Activated CD8-positive, alpha-beta memory T cell treated with anti-CD3 and anti-CD28 coated beads, Interleukin-2, amount 10 ng/mL, durations not matched to agents 7 days and 5 days (primary cell): ENCODE measurements at regions not wholly inside any gene's neighbourhood (a gene's known extent, or its start where the extent isn't known, plus 50 kb on each side); places are given as distances from the start of the nearest gene placed in this dataset.

Experiments used
- ATAC-seq: fragments of 150-1000 bp; cut with Tn5 transposase; one replicate; pipeline ENCODE4 v1.10.0; 2021; ENCODE audit warnings: moderate library complexity
- CTCF ChIA-PET: fragments of 350-600 bp; sonication (Branson Sonifier 250); formaldehyde crosslinking; loops from one replicate; lab custom pipeline; 2021; ENCODE audit warnings: antibody characterized with exemption; lab: Charles Lee
- DNase-seq: peaks from one replicate; pipeline ENCODE4 v3.0.0-alpha.2; 2020
- H3K27ac Mint-ChIP-seq: one replicate; pipeline ENCODE4 v1.8.0; 2021; ENCODE audit warnings: mild to moderate bottlenecking, mixed read lengths
- H3K27me3 Mint-ChIP-seq: one replicate; pipeline ENCODE4 v1.8.0; 2021; ENCODE audit warnings: mixed read lengths
- H3K36me3 Mint-ChIP-seq: one replicate; pipeline ENCODE4 v1.8.0; 2021; ENCODE audit warnings: mild to moderate bottlenecking, mixed read lengths
- H3K4me1 Mint-ChIP-seq: one replicate; pipeline ENCODE4 v1.8.0; 2021; ENCODE audit warnings: mixed read lengths
- H3K4me3 Mint-ChIP-seq: one replicate; pipeline ENCODE4 v1.8.0; 2021; ENCODE audit warnings: mild to moderate bottlenecking, moderate library complexity, mixed read lengths
- H3K9me3 Mint-ChIP-seq: one replicate; pipeline ENCODE4 v1.8.0; 2022; ENCODE audit warnings: low read depth, mixed read lengths

DNA sequence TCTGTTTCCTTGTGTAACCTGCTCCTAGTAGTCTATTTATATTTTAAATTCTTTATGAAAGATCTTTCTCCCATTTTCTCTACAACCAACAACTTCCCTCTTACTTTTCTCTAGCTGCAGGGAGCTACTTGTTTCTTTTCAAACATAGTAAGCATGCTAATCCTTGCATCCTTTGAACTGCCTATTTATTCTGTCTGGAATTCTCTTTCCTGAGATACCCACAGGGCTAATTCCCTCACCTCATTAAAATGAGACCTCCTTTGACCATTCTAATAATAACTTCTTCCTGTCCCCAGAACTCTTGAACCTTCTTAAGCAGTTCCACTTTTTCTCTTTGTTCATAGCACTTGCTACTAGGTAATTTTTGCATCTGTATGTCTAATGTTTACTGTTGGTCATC, 620.6 kb upstream of the CDH18 start:
- H3K27ac Mint-ChIP-seq: no peak overlapping the region
- no peaks in the 10 kb centered on the region for H3K4me1 Mint-ChIP-seq
- no peaks in the 10 kb centered on the region for H3K36me3 Mint-ChIP-seq
- H3K27me3 Mint-ChIP-seq: no peaks in the 10 kb centered on the region
- DNase-seq (no peak), ATAC-seq (no peak)
- H3K4me3 Mint-ChIP-seq: no peak overlapping the region
- CTCF ChIA-PET: no interaction called here
- H3K9me3 Mint-ChIP-seq: peaks cover 22% of the 10 kb centered on the region

DNA sequence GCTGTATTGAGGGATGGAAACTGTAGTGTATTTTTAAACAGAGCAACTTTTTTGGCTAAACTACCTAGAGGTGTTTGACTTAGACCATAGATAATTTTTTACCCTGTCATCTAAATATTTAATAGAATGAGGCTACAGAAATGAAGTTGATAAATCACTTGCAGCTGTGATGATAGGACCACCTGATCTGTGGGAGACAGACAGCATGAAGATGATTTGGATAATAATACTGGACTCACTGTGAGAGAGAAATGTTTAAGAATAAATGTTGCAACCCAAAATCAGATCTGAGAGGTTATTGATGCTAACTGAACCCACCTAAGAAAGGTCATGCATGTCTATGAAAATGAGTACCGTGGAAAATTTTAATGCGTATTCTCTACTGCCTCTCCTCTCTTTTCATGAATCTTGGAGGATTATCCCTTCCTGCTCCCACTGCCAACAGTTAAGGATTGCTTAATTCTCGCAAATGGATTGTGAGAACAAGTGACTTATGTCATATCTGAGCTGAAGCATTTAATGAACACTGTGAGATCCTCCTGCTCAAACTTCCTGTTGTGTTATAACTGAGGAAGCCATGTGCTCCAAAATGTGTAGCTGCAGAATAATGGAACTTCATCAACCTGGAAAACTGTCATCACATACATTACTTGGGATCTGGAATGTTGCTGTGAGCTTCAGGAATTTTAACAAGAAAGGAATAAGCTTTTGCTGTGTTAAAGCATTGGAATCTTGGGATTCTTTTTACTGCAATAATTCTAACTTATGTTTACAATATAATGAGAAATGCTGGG, 617.9 kb upstream of the CDH18 start:
- no peak overlapping the region for H3K27ac Mint-ChIP-seq
- no peaks in the 10 kb centered on the region for H3K27me3 Mint-ChIP-seq
- DNase-seq: no peak
- no peaks in the 10 kb centered on the region for H3K36me3 Mint-ChIP-seq
- no peak for ATAC-seq
- peaks cover 15% of the 10 kb centered on the region for H3K9me3 Mint-ChIP-seq
- H3K4me1 Mint-ChIP-seq: no peaks in the 10 kb centered on the region
- no peak overlapping the region for H3K4me3 Mint-ChIP-seq
- CTCF ChIA-PET: no interaction called here

DNA sequence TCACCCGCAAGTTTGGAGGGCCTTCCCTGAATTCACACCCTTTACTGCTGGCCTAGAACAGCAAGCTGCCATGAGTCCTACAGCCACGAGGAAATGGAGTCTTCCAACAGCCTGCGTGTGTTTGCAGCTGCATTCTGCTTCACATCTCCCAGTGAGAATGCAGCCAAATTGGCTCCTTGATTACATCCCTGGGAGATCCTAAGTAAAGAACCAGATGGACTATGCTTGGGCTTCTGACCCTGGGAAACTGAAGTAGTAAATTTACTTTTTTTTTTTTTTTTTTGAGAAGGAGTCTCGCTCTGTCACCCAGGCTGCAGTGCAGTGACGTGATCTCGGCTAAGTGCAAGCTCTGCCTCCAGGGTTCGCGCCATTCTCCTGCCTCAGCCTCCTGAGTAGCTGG, 617.0 kb upstream of the CDH18 start:
- DNase-seq: no peak
- Mint-ChIP-seq H3K4me1 (no peaks in the 10 kb centered on the region), H3K4me3 (no peak overlapping the region), H3K27me3 (no peaks in the 10 kb centered on the region), H3K36me3 (no peaks in the 10 kb centered on the region), H3K9me3 (peaks cover 9% of the 10 kb centered on the region), H3K27ac (no peak overlapping the region)
- CTCF ChIA-PET: no interaction called here
- no peak for ATAC-seq

DNA sequence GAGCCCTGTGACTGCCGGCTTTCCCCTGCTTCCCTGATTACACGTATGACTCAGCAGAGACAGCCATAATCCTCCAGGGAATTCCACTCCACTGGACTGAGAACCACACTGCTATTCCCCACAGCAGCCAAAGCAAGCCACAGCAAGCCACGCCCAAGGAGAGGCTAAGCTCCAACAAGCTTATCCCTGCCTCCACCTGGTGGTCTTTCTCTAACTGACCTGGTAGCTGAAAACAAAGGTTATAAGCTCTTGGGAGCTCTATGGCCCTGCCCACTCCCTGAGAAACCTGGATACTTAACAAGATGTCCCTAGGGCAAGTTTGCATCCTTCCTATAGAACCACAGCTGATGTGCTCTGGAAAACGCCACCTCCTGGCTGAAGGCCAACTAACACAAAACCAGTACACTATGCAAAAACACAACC, 613.7 kb upstream of the CDH18 start:
- Mint-ChIP-seq H3K36me3 (no peaks in the 10 kb centered on the region), H3K27me3 (no peaks in the 10 kb centered on the region), H3K27ac (no peak overlapping the region), H3K9me3 (peaks cover 12% of the 10 kb centered on the region), H3K4me1 (no peaks in the 10 kb centered on the region), H3K4me3 (no peak overlapping the region)
- ATAC-seq (no peak), DNase-seq (no peak)
- CTCF ChIA-PET: no interaction called here

DNA sequence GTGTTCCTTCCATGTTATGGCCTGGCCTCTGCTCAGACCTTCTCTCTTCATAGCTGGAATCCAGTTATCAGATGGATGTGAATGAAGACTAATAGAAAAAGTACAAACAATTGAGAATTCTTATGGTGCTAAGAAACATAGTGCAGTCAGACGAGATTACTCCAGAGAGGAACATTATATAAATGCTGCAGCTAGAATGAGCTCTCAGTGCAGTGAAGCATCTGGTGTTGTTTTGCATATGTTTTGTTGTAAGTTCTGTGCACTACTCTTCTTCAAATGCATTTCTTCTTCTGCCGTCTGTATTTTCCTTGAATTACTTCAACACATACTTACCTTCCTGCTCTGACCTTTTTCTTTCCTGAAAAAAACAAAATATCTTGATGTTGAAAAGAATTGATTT, 602.4 kb upstream of the CDH18 start:
- Mint-ChIP-seq H3K9me3 (peaks cover 5% of the 10 kb centered on the region), H3K27ac (no peak overlapping the region), H3K4me1 (no peaks in the 10 kb centered on the region), H3K4me3 (no peak overlapping the region), H3K36me3 (no peaks in the 10 kb centered on the region), H3K27me3 (no peaks in the 10 kb centered on the region)
- CTCF ChIA-PET: no interaction called here
- ATAC-seq: no peak
- DNase-seq: no peak

DNA sequence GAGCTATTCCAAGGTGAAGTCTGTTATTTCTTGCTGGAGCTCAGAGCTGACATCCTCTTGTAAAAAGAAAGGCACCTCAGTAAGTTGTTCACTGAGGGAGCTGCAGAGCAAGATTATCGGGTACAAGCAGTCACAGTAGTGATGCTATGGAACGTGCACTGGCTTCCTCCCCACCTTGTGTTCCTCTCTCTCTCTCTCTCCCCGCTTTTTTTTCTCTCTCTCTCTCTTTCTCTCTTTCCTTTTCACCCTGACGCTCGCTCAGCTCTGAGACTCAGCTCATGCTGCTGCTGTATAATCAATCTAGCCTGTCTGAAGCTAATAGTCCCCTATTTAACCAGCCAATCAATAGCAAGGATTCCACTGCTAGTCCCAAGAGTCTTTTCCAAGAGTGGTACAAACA, 587.6 kb upstream of the CDH18 start:
- H3K9me3 Mint-ChIP-seq: peaks cover 8% of the 10 kb centered on the region
- no peak overlapping the region for H3K27ac Mint-ChIP-seq
- no peak for DNase-seq
- no peaks in the 10 kb centered on the region for H3K4me1 Mint-ChIP-seq
- H3K4me3 Mint-ChIP-seq: no peak overlapping the region
- CTCF ChIA-PET: no interaction called here
- H3K27me3 Mint-ChIP-seq: no peaks in the 10 kb centered on the region
- ATAC-seq: no peak
- H3K36me3 Mint-ChIP-seq: no peaks in the 10 kb centered on the region

DNA sequence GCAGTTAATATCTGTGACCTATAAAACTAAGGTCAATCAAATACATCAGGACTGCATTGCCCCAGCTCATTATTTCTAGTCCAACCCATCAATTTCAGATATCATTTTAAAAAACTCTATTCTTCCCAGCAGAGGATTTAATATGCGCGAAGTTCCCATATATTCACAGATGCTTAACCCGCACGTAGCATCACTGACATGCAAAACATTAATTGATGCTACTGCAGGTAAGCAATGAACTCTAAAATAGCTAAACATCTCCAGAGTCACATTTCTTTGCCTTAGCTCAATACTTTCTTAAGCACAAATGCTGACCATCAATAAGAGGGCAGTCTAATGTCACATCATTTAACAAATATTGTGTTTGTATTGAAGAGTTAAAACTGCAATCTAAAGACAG, 586.6 kb upstream of the CDH18 start:
- Mint-ChIP-seq H3K4me3 (no peak overlapping the region), H3K9me3 (peaks cover 8% of the 10 kb centered on the region), H3K4me1 (no peaks in the 10 kb centered on the region), H3K36me3 (no peaks in the 10 kb centered on the region), H3K27ac (no peak overlapping the region), H3K27me3 (no peaks in the 10 kb centered on the region)
- CTCF ChIA-PET: no interaction called here
- DNase-seq: no peak
- no peak for ATAC-seq

DNA sequence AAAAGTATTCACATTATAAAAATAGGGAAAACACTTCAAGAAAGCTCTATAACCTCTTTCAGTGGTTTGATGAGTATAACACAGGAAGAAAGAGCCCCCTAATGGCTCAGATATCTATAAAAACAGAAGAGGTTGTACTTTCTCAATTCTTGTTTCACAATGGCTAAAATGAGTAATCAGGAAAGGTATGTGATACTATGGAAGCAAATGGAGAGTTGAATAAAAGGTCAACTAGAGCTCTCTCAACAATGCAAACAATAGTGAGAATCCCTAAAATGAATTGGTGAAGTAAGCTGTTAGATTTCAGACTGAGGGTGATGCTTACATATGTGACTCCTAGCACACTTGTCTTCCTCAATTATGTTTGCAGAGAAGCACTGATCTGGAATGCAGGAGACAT, 584.6 kb upstream of the CDH18 start:
- ATAC-seq: no peak
- CTCF ChIA-PET: no interaction called here

DNA sequence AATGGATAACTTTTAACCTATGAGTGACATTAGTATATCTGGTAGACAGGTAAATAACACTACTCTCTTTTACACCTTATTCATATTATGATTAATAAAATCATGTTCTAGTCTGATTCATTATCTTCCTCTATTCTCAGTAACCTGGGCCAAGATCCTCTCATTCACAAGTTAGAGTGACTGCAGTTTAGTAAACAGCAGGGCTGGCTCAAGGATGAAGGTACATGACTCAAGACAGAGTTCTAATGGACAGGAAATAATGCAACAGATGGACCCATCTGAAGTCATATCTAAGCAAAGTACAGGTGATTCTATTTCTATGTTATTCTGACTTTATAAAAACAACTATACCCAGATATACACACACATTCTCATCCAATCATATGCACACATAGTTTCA, 582.5 kb upstream of the CDH18 start:
- H3K27me3 Mint-ChIP-seq: no peaks in the 10 kb centered on the region
- no peak for ATAC-seq

More for the DNA sequence above, 584.6 kb upstream of the CDH18 start:
- H3K27me3 Mint-ChIP-seq: no peaks in the 10 kb centered on the region
- no peaks in the 10 kb centered on the region for H3K36me3 Mint-ChIP-seq
- no peaks in the 10 kb centered on the region for H3K4me1 Mint-ChIP-seq
- no peak overlapping the region for H3K27ac Mint-ChIP-seq
- no peak overlapping the region for H3K4me3 Mint-ChIP-seq
- DNase-seq: no peak
- H3K9me3 Mint-ChIP-seq: peaks cover 8% of the 10 kb centered on the region

DNA sequence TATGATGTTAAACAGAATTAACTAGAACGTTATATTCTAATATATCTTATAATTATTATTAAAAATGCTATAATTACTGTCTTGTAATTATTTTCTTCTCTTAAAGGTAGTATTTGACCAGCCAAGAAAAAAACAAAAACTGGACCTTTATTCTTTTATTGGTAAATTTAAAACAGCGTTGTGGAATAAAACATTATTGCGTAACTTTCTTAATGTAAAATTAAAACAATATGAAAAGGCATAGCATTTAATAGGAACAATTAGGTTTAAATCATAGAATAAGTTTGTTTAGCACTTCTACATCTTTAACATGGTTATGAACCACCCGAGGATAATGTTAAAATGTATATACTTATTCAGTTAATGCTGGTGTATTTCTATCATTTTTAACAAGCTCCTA, 574.5 kb upstream of the CDH18 start:
- CTCF ChIA-PET: no interaction called here
- H3K27me3 Mint-ChIP-seq: no peaks in the 10 kb centered on the region
- no peak overlapping the region for H3K4me3 Mint-ChIP-seq
- H3K27ac Mint-ChIP-seq: no peak overlapping the region
- H3K4me1 Mint-ChIP-seq: no peaks in the 10 kb centered on the region
- H3K9me3 Mint-ChIP-seq: peaks cover 16% of the 10 kb centered on the region
- ATAC-seq (no peak), DNase-seq (no peak)
- H3K36me3 Mint-ChIP-seq: no peaks in the 10 kb centered on the region

More for the DNA sequence above, 582.5 kb upstream of the CDH18 start:
- CTCF ChIA-PET: no interaction called here
- DNase-seq: no peak
- Mint-ChIP-seq H3K36me3 (no peaks in the 10 kb centered on the region), H3K9me3 (peaks cover 15% of the 10 kb centered on the region), H3K27ac (no peak overlapping the region), H3K4me1 (no peaks in the 10 kb centered on the region), H3K4me3 (no peak overlapping the region)

DNA sequence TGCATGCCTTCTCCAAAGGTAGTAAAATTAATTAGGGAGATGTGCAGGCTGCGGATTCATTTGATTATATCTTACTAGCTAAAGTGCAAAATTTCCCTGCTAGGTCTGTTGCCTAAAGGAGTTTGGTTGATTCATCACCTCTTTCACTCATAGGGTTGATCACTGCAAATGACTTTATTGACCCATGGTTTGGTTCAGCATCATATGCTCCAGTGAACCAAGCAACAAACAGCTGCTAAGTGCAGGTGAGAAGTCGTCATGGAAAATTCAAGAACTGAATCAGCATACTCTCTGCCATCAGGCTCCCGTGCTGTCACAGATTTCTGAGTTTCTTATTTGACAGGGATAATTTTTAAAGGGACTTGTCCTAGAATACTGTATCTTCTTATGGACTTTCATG, 571.8 kb upstream of the CDH18 start:
- H3K27ac Mint-ChIP-seq: no peak overlapping the region
- no peak overlapping the region for H3K4me3 Mint-ChIP-seq
- no peaks in the 10 kb centered on the region for H3K36me3 Mint-ChIP-seq
- ATAC-seq: no peak
- H3K9me3 Mint-ChIP-seq: peaks cover 16% of the 10 kb centered on the region
- CTCF ChIA-PET: no interaction called here
- no peak for DNase-seq
- H3K27me3 Mint-ChIP-seq: no peaks in the 10 kb centered on the region
- no peaks in the 10 kb centered on the region for H3K4me1 Mint-ChIP-seq

DNA sequence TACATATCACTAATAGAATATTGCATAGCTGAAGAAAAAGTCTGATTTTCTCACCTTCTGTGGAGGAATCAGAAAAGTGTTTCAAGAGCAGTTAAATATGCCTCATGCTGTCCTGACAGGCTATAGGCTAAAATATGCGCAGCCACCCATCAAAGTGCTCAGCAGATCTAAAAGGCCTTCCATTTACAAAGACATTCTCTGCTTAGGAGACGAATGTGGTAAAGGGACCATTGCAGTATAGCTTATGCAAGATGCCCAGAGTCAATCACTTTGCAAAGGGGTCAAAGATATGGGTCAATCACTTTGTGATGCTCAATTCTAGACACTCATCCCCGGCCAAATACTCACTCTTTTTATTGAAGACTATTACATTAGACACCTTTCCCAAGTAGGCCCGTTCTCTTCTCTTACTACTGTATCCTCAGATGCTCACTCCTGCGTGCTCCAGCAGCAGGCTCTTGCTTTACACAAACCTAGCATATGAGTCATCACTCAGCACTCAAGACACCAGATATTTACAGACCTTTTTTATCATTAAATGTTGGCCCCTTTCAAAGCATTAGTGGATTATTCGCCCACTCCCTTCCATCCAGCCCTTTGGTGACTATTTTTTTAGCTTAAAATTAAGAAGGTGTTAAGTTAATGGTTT, 568.2 kb upstream of the CDH18 start:
- Mint-ChIP-seq H3K4me3 (no peak overlapping the region), H3K27ac (no peak overlapping the region), H3K9me3 (peaks cover 16% of the 10 kb centered on the region), H3K27me3 (no peaks in the 10 kb centered on the region), H3K36me3 (no peaks in the 10 kb centered on the region), H3K4me1 (no peaks in the 10 kb centered on the region)
- ATAC-seq (no peak), DNase-seq (no peak)
- CTCF ChIA-PET: no interaction called here

DNA sequence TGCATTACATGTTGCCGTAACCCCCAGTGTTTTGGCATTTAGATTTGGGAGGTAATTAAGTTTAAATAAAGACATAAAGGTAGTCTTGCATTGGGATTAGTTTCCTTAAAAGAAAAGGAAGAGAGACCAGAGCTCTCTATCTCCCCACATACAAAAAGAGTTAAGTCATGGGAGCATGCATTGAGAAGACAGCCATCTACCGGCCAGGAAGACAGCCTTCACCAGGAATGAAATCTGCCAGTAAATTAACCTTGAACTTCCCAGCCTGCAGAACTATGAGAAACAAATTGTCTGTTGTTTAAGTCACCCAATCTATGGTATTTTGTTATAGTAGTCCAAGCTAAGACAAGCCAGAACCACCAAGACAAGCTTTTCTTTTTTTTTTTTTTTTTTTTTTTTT, 567.0 kb upstream of the CDH18 start:
- Mint-ChIP-seq H3K27ac (no peak overlapping the region), H3K4me1 (no peaks in the 10 kb centered on the region), H3K27me3 (no peaks in the 10 kb centered on the region), H3K4me3 (no peak overlapping the region), H3K36me3 (no peaks in the 10 kb centered on the region), H3K9me3 (peaks cover 15% of the 10 kb centered on the region)
- CTCF ChIA-PET: no interaction called here
- DNase-seq: no peak
- ATAC-seq: no peak

DNA sequence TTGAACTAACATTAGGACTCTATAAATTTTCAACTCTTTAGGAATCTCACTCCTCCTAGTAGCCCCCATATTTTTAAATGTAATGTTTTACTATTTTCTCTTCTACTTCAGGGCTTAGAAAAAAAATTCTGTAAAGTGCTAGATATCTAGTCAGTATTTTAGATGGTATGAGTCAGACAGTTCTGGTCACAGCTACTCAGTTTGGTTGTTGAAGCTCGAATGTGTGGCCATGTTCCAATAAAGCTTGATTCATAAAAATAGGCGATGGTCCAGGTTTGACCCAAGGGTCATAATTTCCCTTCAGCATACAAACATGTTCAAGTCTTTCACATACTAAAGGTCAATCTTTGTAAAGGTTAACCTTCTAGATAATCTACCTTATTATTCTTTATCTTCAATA, 566.0 kb upstream of the CDH18 start:
- Mint-ChIP-seq H3K9me3 (peaks cover 17% of the 10 kb centered on the region), H3K27ac (no peak overlapping the region), H3K4me1 (no peaks in the 10 kb centered on the region), H3K27me3 (no peaks in the 10 kb centered on the region), H3K36me3 (no peaks in the 10 kb centered on the region), H3K4me3 (no peak overlapping the region)
- DNase-seq (no peak), ATAC-seq (no peak)
- CTCF ChIA-PET: no interaction called here
